Large intestine (tissue), 3 donors: ENCODE measurements at regions not wholly inside any gene's neighbourhood (a gene's known extent, or its start where the extent isn't known, plus 50 kb on each side); places are given as distances from the start of the nearest gene placed in this dataset.
"Not testable (repeated sequence)": the region's sequence is repeated elsewhere in the genome, so short reads cannot be mapped to it uniquely, and the experiment has no call there.

Experiments
- DNase-seq, 2 donors: peaks; one replicate each; pipeline versions ENCODE4 v3.0.0 to v3.0.0-alpha.2; 2013
- H3K27ac ChIP-seq: one replicate; pipeline ENCODE4 v1.5.1; 2013; ENCODE audit warnings: low read length
- H3K27me3 ChIP-seq: 2 replicates; pipeline ENCODE4 v1.6.1; 2013; ENCODE audit warnings: low read length; ENCODE audit not compliant: control insufficient read depth, insufficient read depth
- H3K36me3 ChIP-seq: 2 replicates; pipeline ENCODE4 v1.6.1; 2013; ENCODE audit warnings: low read length; ENCODE audit not compliant: control insufficient read depth, insufficient read depth
- H3K4me1 ChIP-seq: one replicate; pipeline ENCODE4 v1.6.1; 2013; ENCODE audit warnings: low read length; ENCODE audit not compliant: control insufficient read depth, insufficient read depth
- H3K4me3 ChIP-seq: one replicate; pipeline ENCODE4 v1.5.1; 2013; ENCODE audit warnings: low read length
- H3K9me3 ChIP-seq: one replicate; pipeline ENCODE4 v1.6.1; 2013; ENCODE audit warnings: mild to moderate bottlenecking, low read depth, low read length, moderate library complexity; ENCODE audit not compliant: control insufficient read depth
- WGBS: methylation state at CpG from one replicate; pipeline ENCODE4 v1.1.5; 2013; ENCODE audit warnings: low lambda C conversion rate; ENCODE audit not compliant: insufficient coverage; 5-methylcytosine and 5-hydroxymethylcytosine counted together

- Histone ChIP-seq H3K27me3 (no peaks in the 10 kb centered on the region), H3K4me3 (no peak overlapping the region), H3K4me1 (no peaks in the 10 kb centered on the region), H3K27ac (no peak overlapping the region), H3K36me3 (no peaks in the 10 kb centered on the region), H3K9me3 (no peaks in the 10 kb centered on the region)
- 100% methylated on average over 1 of the region's 3 CpGs for WGBS
- DNase-seq, result no peak
Observed at GRCh38 chr2:212732860-212733259, 194.3 kb upstream of the ERBB4 start.

GRCh38 chr2:212730994-212731393, 192.4 kb upstream of the ERBB4 start:
- Histone ChIP-seq H3K4me3 (no peak overlapping the region), H3K36me3 (no peaks in the 10 kb centered on the region), H3K4me1 (no peaks in the 10 kb centered on the region), H3K9me3 (no peaks in the 10 kb centered on the region), H3K27ac (no peak overlapping the region), H3K27me3 (no peaks in the 10 kb centered on the region)
- no CpG with 5 or more reads among the region's 2 CpGs for WGBS
- DNase-seq, result no peak

DNA sequence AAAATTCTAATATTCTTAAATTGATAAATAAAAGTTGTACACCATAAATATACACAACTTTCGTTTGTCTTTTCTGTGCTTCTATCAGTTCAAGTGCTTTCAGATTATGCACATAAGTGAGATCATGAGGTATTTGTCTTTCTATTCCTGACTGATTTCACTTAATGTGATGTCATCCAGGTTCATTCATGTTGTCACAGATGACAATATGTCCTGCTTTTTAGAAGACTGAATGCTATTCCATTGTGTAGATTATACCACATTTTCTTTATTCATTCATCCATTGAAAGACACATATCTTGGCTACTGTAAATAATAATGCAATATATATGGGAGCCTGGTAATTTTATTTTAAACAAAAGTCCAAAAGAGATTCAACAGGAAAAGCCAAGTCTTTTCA, 190.1 kb upstream of the ERBB4 start:
- H3K4me3 ChIP-seq, result no peak overlapping the region
- no peaks in the 10 kb centered on the region for H3K4me1 ChIP-seq
- WGBS, result 91% methylated on average over 1 of the region's 1 CpG
- no peak for DNase-seq
- no peaks in the 10 kb centered on the region for H3K27me3 ChIP-seq
- H3K27ac ChIP-seq, result no peak overlapping the region
- no peaks in the 10 kb centered on the region for H3K9me3 ChIP-seq
- H3K36me3 ChIP-seq, result no peaks in the 10 kb centered on the region

- H3K4me3 ChIP-seq, result no peak overlapping the region
- DNase-seq, result no peak
- H3K27me3 ChIP-seq, result no peaks in the 10 kb centered on the region
- no peaks in the 10 kb centered on the region for H3K4me1 ChIP-seq
- H3K36me3 ChIP-seq, result no peaks in the 10 kb centered on the region
- H3K9me3 ChIP-seq, result no peaks in the 10 kb centered on the region
- H3K27ac ChIP-seq, result no peak overlapping the region
- 100% methylated on average over 1 of the region's 3 CpGs for WGBS
Observed at GRCh38 chr2:212727751-212728150, 189.1 kb upstream of the ERBB4 start.

GRCh38 chr2:212726403-212726802, 187.8 kb upstream of the ERBB4 start:
- H3K36me3 ChIP-seq, result no peaks in the 10 kb centered on the region
- peaks cover under 1% of the 10 kb centered on the region for H3K9me3 ChIP-seq
- H3K4me3 ChIP-seq, result no peak overlapping the region
- H3K4me1 ChIP-seq, result no peaks in the 10 kb centered on the region
- no peaks in the 10 kb centered on the region for H3K27me3 ChIP-seq
- H3K27ac ChIP-seq, result no peak overlapping the region
- no CpG with 5 or more reads among the region's 2 CpGs for WGBS
- DNase-seq, result no peak

DNA sequence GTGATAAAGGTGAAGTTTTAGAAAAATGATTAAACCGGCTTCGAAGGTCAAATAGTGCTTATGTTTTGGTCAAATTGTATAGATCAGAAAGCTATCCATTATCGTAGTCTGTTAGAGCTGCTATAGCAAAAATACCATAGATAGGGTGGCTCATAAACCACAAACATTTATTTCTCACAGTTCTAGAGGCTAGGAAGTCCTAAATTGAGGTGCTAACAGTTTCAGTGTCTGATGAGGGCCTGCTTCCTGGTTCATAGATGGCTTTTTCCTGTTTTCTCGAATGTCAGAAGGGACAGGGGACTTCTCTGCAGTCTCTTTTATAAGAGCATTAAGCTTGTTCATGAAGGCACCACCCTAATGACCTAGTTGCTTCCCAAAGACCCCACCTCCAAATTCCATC, 186.6 kb upstream of the ERBB4 start:
- peaks cover 8% of the 10 kb centered on the region for H3K9me3 ChIP-seq
- no peaks in the 10 kb centered on the region for H3K4me1 ChIP-seq
- no peak overlapping the region for H3K27ac ChIP-seq
- no peaks in the 10 kb centered on the region for H3K27me3 ChIP-seq
- DNase-seq, result no peak
- no peaks in the 10 kb centered on the region for H3K36me3 ChIP-seq
- WGBS, result 43% methylated on average over 1 of the region's 4 CpGs
- H3K4me3 ChIP-seq, result no peak overlapping the region

DNA sequence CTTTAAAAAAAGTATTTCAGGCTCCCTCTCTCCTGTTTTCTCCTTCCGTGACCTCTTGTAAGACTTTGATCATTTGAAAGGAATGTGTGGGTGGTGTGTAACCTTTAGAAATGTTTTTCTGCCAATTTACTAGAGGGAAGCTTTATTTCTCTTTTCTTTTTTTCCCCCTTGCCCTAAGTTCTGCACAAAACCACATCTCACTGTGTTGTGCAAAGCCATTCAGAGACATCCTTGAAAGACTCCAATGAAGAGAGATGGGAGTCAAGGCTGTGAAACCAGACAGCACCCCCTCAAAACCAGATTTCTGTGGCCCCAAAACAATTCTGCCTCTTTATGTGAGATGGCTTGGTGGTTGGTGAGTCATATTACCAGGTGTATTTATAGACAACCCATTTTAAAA, 184.6 kb upstream of the ERBB4 start:
- DNase-seq, result no peak
- H3K36me3 ChIP-seq, result no peaks in the 10 kb centered on the region
- peaks cover 8% of the 10 kb centered on the region for H3K9me3 ChIP-seq
- H3K4me3 ChIP-seq, result no peak overlapping the region
- WGBS, result no CpG with 5 or more reads among the region's 1 CpG
- H3K4me1 ChIP-seq, result no peaks in the 10 kb centered on the region
- H3K27ac ChIP-seq, result no peak overlapping the region
- no peaks in the 10 kb centered on the region for H3K27me3 ChIP-seq

GRCh38 chr2:212722046-212722445, 183.4 kb upstream of the ERBB4 start:
- no peak for DNase-seq
- Histone ChIP-seq H3K4me1 (no peaks in the 10 kb centered on the region), H3K27ac (no peak overlapping the region), H3K36me3 (no peaks in the 10 kb centered on the region), H3K27me3 (no peaks in the 10 kb centered on the region), H3K9me3 (peaks cover 8% of the 10 kb centered on the region), H3K4me3 (no peak overlapping the region)
- no CpG with 5 or more reads among the region's 1 CpG for WGBS

- H3K4me1 ChIP-seq, result no peaks in the 10 kb centered on the region
- H3K9me3 ChIP-seq, result peaks cover 8% of the 10 kb centered on the region
- H3K36me3 ChIP-seq, result no peaks in the 10 kb centered on the region
- no peak overlapping the region for H3K4me3 ChIP-seq
- no peak for DNase-seq
- WGBS, result no CpG with 5 or more reads among the region's 38 CpGs
- H3K27me3 ChIP-seq, result no peaks in the 10 kb centered on the region
- no peak overlapping the region for H3K27ac ChIP-seq
Observed at GRCh38 chr2:212721026-212721451, 182.4 kb upstream of the ERBB4 start.

- H3K9me3 ChIP-seq, H3K27ac ChIP-seq, DNase-seq, H3K36me3 ChIP-seq, H3K27me3 ChIP-seq, H3K4me1 ChIP-seq, H3K4me3 ChIP-seq: not testable (repeated sequence)
- no CpG with 5 or more reads among the region's 1 CpG for WGBS
Observed at GRCh38 chr2:212715411-212715810, 176.8 kb upstream of the ERBB4 start.

GRCh38 chr2:212713681-212714080, 175.1 kb upstream of the ERBB4 start:
- no peak overlapping the region for H3K27ac ChIP-seq
- H3K27me3 ChIP-seq, result no peaks in the 10 kb centered on the region
- H3K9me3 ChIP-seq, result no peaks in the 10 kb centered on the region
- no peaks in the 10 kb centered on the region for H3K4me1 ChIP-seq
- H3K4me3 ChIP-seq, result no peak overlapping the region
- DNase-seq, result no peak
- no CpG with 5 or more reads among the region's 1 CpG for WGBS
- H3K36me3 ChIP-seq, result no peaks in the 10 kb centered on the region
